GM04504 (cell line): ENCODE measurements at regions not wholly inside any gene's neighbourhood (a gene's known extent, or its start where the extent isn't known, plus 50 kb on each side); places are given as distances from the start of the nearest gene placed in this dataset.
A peak's percentile ranks its signal among the peaks of the same experiment; 100 is the strongest.

Experiments used
- DNase-seq: peaks from one replicate; pipeline ENCODE4 v3.0.0-alpha.2; 2012; ENCODE audit warnings: low read depth

- no peak for DNase-seq
These were observed 53.3 kb upstream of the SLIT3 start for GRCh38 chr5:169354263-169354662.

GRCh38 chr5:169352901-169353300 is 52.0 kb upstream of the SLIT3 start:
- no peak for DNase-seq

- DNase-seq: no peak
These were observed 50.8 kb upstream of the SLIT3 start for GRCh38 chr5:169351721-169352120.

GRCh38 chr5:169350759-169351240 is 49.9 kb upstream of the SLIT3 start:
- peak; percentile 98 for DNase-seq
